ENCODE measurements at regions not wholly inside any gene's neighbourhood (a gene's known extent, or its start where the extent isn't known, plus 50 kb on each side); places are given as distances from the start of the nearest gene placed in this dataset.
A peak's percentile ranks its signal among the peaks of the same experiment; 100 is the strongest.
"Not testable (repeated sequence)": the region's sequence is repeated elsewhere in the genome, so short reads cannot be mapped to it uniquely, and the experiment has no call there.

GRCh38 chr6:121940728-121941127 is 458.7 kb upstream of the HSF2 start:
- no peak overlapping the region for H3K4me3 ChIP-seq (ENCODE audit: low read length)
- TF ChIP-seq CTCF (conservative IDR thresholded peaks at IDR 0.05; ENCODE audit: low read depth, low read length) = no peak

GRCh38 chr6:121944354-121944753 is 455.1 kb upstream of the HSF2 start:
- DNase-seq (ENCODE audit: low read depth) = no peak
- TF ChIP-seq CTCF (conservative IDR thresholded peaks at IDR 0.05; ENCODE audit: low read depth, low read length) = no peak
- no peak overlapping the region for H3K4me3 ChIP-seq (ENCODE audit: low read length)

More at GRCh38 chr6:121940728-121941127, 458.7 kb upstream of the HSF2 start:
- DNase-seq (ENCODE audit: low read depth) = no peak

GRCh38 chr6:121951123-121951522 is 448.3 kb upstream of the HSF2 start:
- DNase-seq (ENCODE audit: low read depth) = no peak
- H3K4me3 ChIP-seq (ENCODE audit: low read length) = no peak overlapping the region
- TF ChIP-seq CTCF (conservative IDR thresholded peaks at IDR 0.05; ENCODE audit: low read depth, low read length) = no peak

- DNase-seq (ENCODE audit: low read depth) = peak; percentile 89
- H3K4me3 ChIP-seq (ENCODE audit: low read length) = no peak overlapping the region
- no peak for TF ChIP-seq CTCF (conservative IDR thresholded peaks at IDR 0.05; ENCODE audit: low read depth, low read length)
Measured at GRCh38 chr6:121951918-121952379, 447.5 kb upstream of the HSF2 start.

- DNase-seq (ENCODE audit: low read depth); H3K4me3 ChIP-seq (ENCODE audit: low read length): not testable (repeated sequence)
Measured at GRCh38 chr6:121955401-121955800, 444.1 kb upstream of the HSF2 start.

GRCh38 chr6:121956782-121957181 is 442.7 kb upstream of the HSF2 start:
- no peak overlapping the region for H3K4me3 ChIP-seq (ENCODE audit: low read length)
- DNase-seq (ENCODE audit: low read depth) = no peak
- TF ChIP-seq CTCF (conservative IDR thresholded peaks at IDR 0.05; ENCODE audit: low read depth, low read length) = no peak

- DNase-seq (ENCODE audit: low read depth) = no peak
- TF ChIP-seq CTCF (conservative IDR thresholded peaks at IDR 0.05; ENCODE audit: low read depth, low read length) = no peak
- no peak overlapping the region for H3K4me3 ChIP-seq (ENCODE audit: low read length)
Measured at GRCh38 chr6:121959501-121959900, 440.0 kb upstream of the HSF2 start.

- DNase-seq (ENCODE audit: low read depth) = no peak
- TF ChIP-seq CTCF (conservative IDR thresholded peaks at IDR 0.05; ENCODE audit: low read depth, low read length) = no peak
- H3K4me3 ChIP-seq (ENCODE audit: low read length) = no peak overlapping the region
Measured at GRCh38 chr6:121961619-121962125, 437.8 kb upstream of the HSF2 start.
